ENCODE measurements at regions not wholly inside any gene's neighbourhood (a gene's known extent, or its start where the extent isn't known, plus 50 kb on each side); places are given as distances from the start of the nearest gene placed in this dataset.

- TF ChIP-seq POLR2AphosphoS5 (IDR thresholded peaks at IDR 0.05) (no peak), POLR2A (IDR thresholded peaks at IDR 0.05) (no peak), CTCF (IDR thresholded peaks at IDR 0.05) (no peak)
Measured at GRCh38 chr21:35737899-35738346, 322.4 kb downstream of the SETD4 start.

All from upper lobe of left lung (tissue), 4 donors.